Loucy (cell line): ENCODE measurements at regions not wholly inside any gene's neighbourhood (a gene's known extent, or its start where the extent isn't known, plus 50 kb on each side); places are given as distances from the start of the nearest gene placed in this dataset.

ENCODE experiments used
- CTCF ChIP-seq: fragments of 200-600 bp; sonication (generic); conservative IDR thresholded peaks from 2 replicates; pipeline ENCODE4 v1.5.1; 2014; ENCODE audit warnings: mild to moderate bottlenecking, antibody characterized with exemption, low read length
- EZH2phosphoT487 ChIP-seq: fragments of 200-600 bp; IDR thresholded peaks from 2 replicates; pipeline ENCODE4 v1.6.1; 2018; ENCODE audit warnings: antibody characterized with exemption, mild to moderate bottlenecking, moderate library complexity, borderline replicate concordance

- TF ChIP-seq CTCF (no peak), EZH2phosphoT487 (no peak)
Measured at GRCh38 chr3:165389653-165390052, 193.5 kb upstream of the SLITRK3 start.
